Mesothelial cell of epicardium (in vitro differentiated cells): ENCODE measurements at regions not wholly inside any gene's neighbourhood (a gene's known extent, or its start where the extent isn't known, plus 50 kb on each side); places are given as distances from the start of the nearest gene placed in this dataset.

Experiments
- DNase-seq, 2 experiments: peaks; one replicate each; pipeline ENCODE4 v3.0.0; 2021; ENCODE audit warnings: low spot score in 2 of 2; ENCODE audit not compliant: unreplicated experiment in 2 of 2
- H3K27ac Mint-ChIP-seq: 2 replicates; pipeline ENCODE4 v1.8.0; 2021; ENCODE audit warnings: mixed read lengths
- H3K27me3 Mint-ChIP-seq: 2 replicates; pipeline ENCODE4 v1.8.0; 2021; ENCODE audit warnings: low read depth, mixed read lengths
- H3K36me3 Mint-ChIP-seq: 2 replicates; pipeline ENCODE4 v1.8.0; 2021; ENCODE audit warnings: mixed read lengths
- H3K4me1 Mint-ChIP-seq: 2 replicates; pipeline ENCODE4 v1.8.0; 2021; ENCODE audit warnings: mixed read lengths
- H3K4me3 Mint-ChIP-seq: 2 replicates; pipeline ENCODE4 v1.8.0; 2021; ENCODE audit warnings: mild to moderate bottlenecking, moderate library complexity, mixed read lengths
- H3K9me3 Mint-ChIP-seq: 2 replicates; pipeline ENCODE4 v1.8.0; 2021; ENCODE audit warnings: mixed read lengths
- TF ChIP-seq, protein P1 (sequence below): fragments of 200-600 bp; sonication (generic); IDR thresholded peaks from one replicate; pipeline ENCODE4 v1.5.0; 2021; ENCODE audit warnings: antibody characterized with exemption; ENCODE audit not compliant: unreplicated experiment

- H3K27me3 Mint-ChIP-seq, result peaks cover 6% of the 10 kb centered on the region
- H3K36me3 Mint-ChIP-seq, result no peaks in the 10 kb centered on the region
- TF ChIP-seq, protein P1, sequence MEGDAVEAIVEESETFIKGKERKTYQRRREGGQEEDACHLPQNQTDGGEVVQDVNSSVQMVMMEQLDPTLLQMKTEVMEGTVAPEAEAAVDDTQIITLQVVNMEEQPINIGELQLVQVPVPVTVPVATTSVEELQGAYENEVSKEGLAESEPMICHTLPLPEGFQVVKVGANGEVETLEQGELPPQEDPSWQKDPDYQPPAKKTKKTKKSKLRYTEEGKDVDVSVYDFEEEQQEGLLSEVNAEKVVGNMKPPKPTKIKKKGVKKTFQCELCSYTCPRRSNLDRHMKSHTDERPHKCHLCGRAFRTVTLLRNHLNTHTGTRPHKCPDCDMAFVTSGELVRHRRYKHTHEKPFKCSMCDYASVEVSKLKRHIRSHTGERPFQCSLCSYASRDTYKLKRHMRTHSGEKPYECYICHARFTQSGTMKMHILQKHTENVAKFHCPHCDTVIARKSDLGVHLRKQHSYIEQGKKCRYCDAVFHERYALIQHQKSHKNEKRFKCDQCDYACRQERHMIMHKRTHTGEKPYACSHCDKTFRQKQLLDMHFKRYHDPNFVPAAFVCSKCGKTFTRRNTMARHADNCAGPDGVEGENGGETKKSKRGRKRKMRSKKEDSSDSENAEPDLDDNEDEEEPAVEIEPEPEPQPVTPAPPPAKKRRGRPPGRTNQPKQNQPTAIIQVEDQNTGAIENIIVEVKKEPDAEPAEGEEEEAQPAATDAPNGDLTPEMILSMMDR, result no peak
- no peak overlapping the region for H3K4me3 Mint-ChIP-seq
- H3K9me3 Mint-ChIP-seq, result peaks cover 6% of the 10 kb centered on the region
- DNase-seq, result no peak
- H3K4me1 Mint-ChIP-seq, result peaks cover 6% of the 10 kb centered on the region
- H3K27ac Mint-ChIP-seq, result no peak overlapping the region
Observed at GRCh38 chr16:73290258-73290657, 242.3 kb upstream of the ZFHX3 start.

DNA sequence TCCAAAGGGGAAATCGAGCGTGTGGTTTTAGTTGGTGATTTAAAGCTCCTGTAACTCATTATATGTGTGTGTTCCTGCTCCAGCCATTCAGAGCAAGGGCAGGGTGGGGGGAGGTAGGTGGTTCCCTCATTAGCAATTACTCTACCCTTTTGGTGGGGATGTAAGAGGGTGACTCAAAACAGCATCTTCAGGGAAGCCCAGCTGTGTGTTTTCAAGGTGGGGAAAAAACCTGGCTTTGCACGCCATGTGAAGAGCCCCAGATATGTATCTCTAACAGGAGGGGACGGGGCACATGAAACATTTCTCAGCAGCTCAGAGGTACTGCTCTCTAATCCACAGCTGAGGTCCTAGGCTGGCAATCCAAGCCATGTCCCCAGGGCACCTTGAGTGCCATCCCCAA lies 241.3 kb upstream of the ZFHX3 start:
- no peak overlapping the region for H3K27ac Mint-ChIP-seq
- H3K4me3 Mint-ChIP-seq, result no peak overlapping the region
- peaks cover 6% of the 10 kb centered on the region for H3K4me1 Mint-ChIP-seq
- H3K9me3 Mint-ChIP-seq, result peaks cover 6% of the 10 kb centered on the region
- DNase-seq, result no peak
- TF ChIP-seq, protein P1, result no peak
- no peaks in the 10 kb centered on the region for H3K36me3 Mint-ChIP-seq
- H3K27me3 Mint-ChIP-seq, result peaks cover 6% of the 10 kb centered on the region

GRCh38 chr16:73288520-73288919 lies 240.6 kb upstream of the ZFHX3 start:
- no peak overlapping the region for H3K27ac Mint-ChIP-seq
- H3K36me3 Mint-ChIP-seq, result no peaks in the 10 kb centered on the region
- H3K4me1 Mint-ChIP-seq, result peaks cover 6% of the 10 kb centered on the region
- H3K9me3 Mint-ChIP-seq, result peaks cover 6% of the 10 kb centered on the region
- H3K4me3 Mint-ChIP-seq, result no peak overlapping the region
- peaks cover 6% of the 10 kb centered on the region for H3K27me3 Mint-ChIP-seq
- DNase-seq, result no peak
- TF ChIP-seq, protein P1, result no peak

- Mint-ChIP-seq H3K4me1 (peaks cover 6% of the 10 kb centered on the region), H3K27ac (no peak overlapping the region), H3K4me3 (no peak overlapping the region), H3K9me3 (peaks cover 6% of the 10 kb centered on the region), H3K27me3 (peaks cover 6% of the 10 kb centered on the region), H3K36me3 (no peaks in the 10 kb centered on the region)
- no peak for DNase-seq
- TF ChIP-seq, protein P1, result no peak
Observed at GRCh38 chr16:73287859-73288405, 240.0 kb upstream of the ZFHX3 start.

GRCh38 chr16:73286346-73287267 lies 238.7 kb upstream of the ZFHX3 start:
- H3K27me3 Mint-ChIP-seq, result peaks cover 6% of the 10 kb centered on the region
- TF ChIP-seq, protein P1, result no peak
- peaks cover 6% of the 10 kb centered on the region for H3K4me1 Mint-ChIP-seq
- no peak overlapping the region for H3K27ac Mint-ChIP-seq
- peaks cover 3% of the 10 kb centered on the region for H3K9me3 Mint-ChIP-seq
- no peaks in the 10 kb centered on the region for H3K36me3 Mint-ChIP-seq
- no peak for DNase-seq
- no peak overlapping the region for H3K4me3 Mint-ChIP-seq
